ENCODE measurements at regions not wholly inside any gene's neighbourhood (a gene's known extent, or its start where the extent isn't known, plus 50 kb on each side); places are given as distances from the start of the nearest gene placed in this dataset.

- TF ChIP-seq, protein P1, sequence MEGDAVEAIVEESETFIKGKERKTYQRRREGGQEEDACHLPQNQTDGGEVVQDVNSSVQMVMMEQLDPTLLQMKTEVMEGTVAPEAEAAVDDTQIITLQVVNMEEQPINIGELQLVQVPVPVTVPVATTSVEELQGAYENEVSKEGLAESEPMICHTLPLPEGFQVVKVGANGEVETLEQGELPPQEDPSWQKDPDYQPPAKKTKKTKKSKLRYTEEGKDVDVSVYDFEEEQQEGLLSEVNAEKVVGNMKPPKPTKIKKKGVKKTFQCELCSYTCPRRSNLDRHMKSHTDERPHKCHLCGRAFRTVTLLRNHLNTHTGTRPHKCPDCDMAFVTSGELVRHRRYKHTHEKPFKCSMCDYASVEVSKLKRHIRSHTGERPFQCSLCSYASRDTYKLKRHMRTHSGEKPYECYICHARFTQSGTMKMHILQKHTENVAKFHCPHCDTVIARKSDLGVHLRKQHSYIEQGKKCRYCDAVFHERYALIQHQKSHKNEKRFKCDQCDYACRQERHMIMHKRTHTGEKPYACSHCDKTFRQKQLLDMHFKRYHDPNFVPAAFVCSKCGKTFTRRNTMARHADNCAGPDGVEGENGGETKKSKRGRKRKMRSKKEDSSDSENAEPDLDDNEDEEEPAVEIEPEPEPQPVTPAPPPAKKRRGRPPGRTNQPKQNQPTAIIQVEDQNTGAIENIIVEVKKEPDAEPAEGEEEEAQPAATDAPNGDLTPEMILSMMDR (conservative IDR thresholded peaks at IDR 0.05; ENCODE audit: low read depth, low read length), result no peak
- no peak for TF ChIP-seq POLR2A (IDR thresholded peaks at IDR 0.05; ENCODE audit: low read depth, low read length)
- TF ChIP-seq MAFK (IDR thresholded peaks at IDR 0.05; ENCODE audit: low read depth, low read length), result no peak
- no peak for TF ChIP-seq RCOR1 (IDR thresholded peaks at IDR 0.05; ENCODE audit: insufficient replicate concordance, low read length)
- no peak for TF ChIP-seq MXI1 (IDR thresholded peaks at IDR 0.05; ENCODE audit: borderline replicate concordance, low read depth, low read length)
- no peak for TF ChIP-seq RAD21 (IDR thresholded peaks at IDR 0.05; ENCODE audit: low read length)
- TF ChIP-seq NFE2L2 (IDR thresholded peaks at IDR 0.05; ENCODE audit: low read depth, low read length), result no peak
- no peak for TF ChIP-seq CEBPB (IDR thresholded peaks at IDR 0.05; ENCODE audit: low read depth, low read length)
- TF ChIP-seq SMC3 (IDR thresholded peaks at IDR 0.05; ENCODE audit: low read depth, low read length), result no peak
- TF ChIP-seq CHD1 (IDR thresholded peaks at IDR 0.05; ENCODE audit: low read depth, low read length), result no peak
- no peak for TF ChIP-seq RFX5 (IDR thresholded peaks at IDR 0.05; ENCODE audit: low read depth, low read length)
These were observed 133.8 kb upstream of the UNC5B start for GRCh38 chr10:71078454-71079145.

Measured in IMR-90 (cell line).